OCI-LY7 (cell line): ENCODE measurements at regions not wholly inside any gene's neighbourhood (a gene's known extent, or its start where the extent isn't known, plus 50 kb on each side); places are given as distances from the start of the nearest gene placed in this dataset.
"Not testable (repeated sequence)": the region's sequence is repeated elsewhere in the genome, so short reads cannot be mapped to it uniquely, and the experiment has no call there.

Experiments
- BruUV-seq: library from RNA; stranded (reverse); fragments of 400-500 nt; replicated peaks from 2 replicates; lab custom pipeline; 2021; lab: Mats Ljungman, UMichigan
- CTCF ChIA-PET: fragments of 300-600 bp; sonication (Branson Sonifier 250); formaldehyde crosslinking; loops from one replicate; lab custom pipeline; 2022; ENCODE audit warnings: antibody characterized with exemption; ENCODE audit not compliant: unreplicated experiment; lab: Charles Lee
- POLR2A ChIA-PET: fragments of 300-600 bp; sonication (Branson Sonifier 250); formaldehyde crosslinking; loops from one replicate; lab custom pipeline; 2022; ENCODE audit warnings: antibody characterized with exemption; lab: Charles Lee
- DNase-seq: peaks from one replicate; pipeline ENCODE4 v3.0.0-alpha.2; 2015; ENCODE audit warnings: low spot score
- H2AFZ ChIP-seq: fragments of 200-600 bp; sonication (generic), shearing (Covaris generic); 2 replicates; pipeline ENCODE4 v1.6.1; 2014; ENCODE audit warnings: mild to moderate bottlenecking, antibody characterized with exemption, low read length, moderate library complexity
- H3K27ac ChIP-seq: fragments of 200-600 bp; sonication (generic); 2 replicates; pipeline ENCODE4 v1.5.1; 2014; ENCODE audit warnings: mixed run types, low read depth, mild to moderate bottlenecking, moderate library complexity, low read length, inconsistent platforms; ENCODE audit not compliant: poor library complexity, severe bottlenecking
- H3K36me3 ChIP-seq: fragments of 200-600 bp; sonication (generic); 2 replicates; pipeline ENCODE4 v1.6.1; 2014; ENCODE audit warnings: mild to moderate bottlenecking, antibody characterized with exemption, low read length, moderate library complexity, mixed read lengths; ENCODE audit not compliant: insufficient read depth
- H3K4me1 ChIP-seq: fragments of 200-600 bp; sonication (generic); 2 replicates; pipeline ENCODE4 v1.5.1; 2014; ENCODE audit warnings: mild to moderate bottlenecking, low read length; ENCODE audit not compliant: insufficient read depth, poor library complexity, severe bottlenecking
- H3K4me2 ChIP-seq: fragments of 200-600 bp; sonication (generic); 2 replicates; pipeline ENCODE4 v1.6.1; 2014; ENCODE audit warnings: mild to moderate bottlenecking, low read length
- H3K4me3 ChIP-seq: fragments of 200-600 bp; sonication (generic); 2 replicates; pipeline ENCODE4 v1.5.1; 2014; ENCODE audit warnings: mild to moderate bottlenecking, low read depth, low read length; ENCODE audit not compliant: poor library complexity, severe bottlenecking
- H3K79me2 ChIP-seq: fragments of 200-600 bp; sonication (generic); 2 replicates; pipeline ENCODE4 v1.6.1; 2016; ENCODE audit warnings: low read depth, mild to moderate bottlenecking, low read length, moderate library complexity, mixed read lengths; ENCODE audit not compliant: insufficient read depth
- H3K9me2 ChIP-seq: fragments of 200-600 bp; sonication (generic); 2 replicates; pipeline ENCODE4 v1.6.1; 2016; ENCODE audit warnings: mild to moderate bottlenecking, low read length, mixed read lengths; ENCODE audit not compliant: insufficient read depth
- H3K9me3 ChIP-seq: fragments of 200-600 bp; sonication (generic); 2 replicates; pipeline ENCODE4 v1.6.1; 2014; ENCODE audit warnings: mild to moderate bottlenecking, mixed run types, low read length, mixed read lengths
- H4K20me1 ChIP-seq: fragments of 200-600 bp; sonication (generic); 2 replicates; pipeline ENCODE4 v1.6.1; 2014; ENCODE audit warnings: mild to moderate bottlenecking, antibody characterized with exemption, low read length, moderate library complexity, mixed read lengths; ENCODE audit not compliant: insufficient read depth
- EZH2phosphoT487 ChIP-seq: fragments of 200-600 bp; sonication (generic); IDR thresholded peaks from 2 replicates; pipeline ENCODE4 v1.6.1; 2018; ENCODE audit warnings: low read depth, borderline replicate concordance, mild to moderate bottlenecking, mixed run types, antibody characterized with exemption, low read length, moderate library complexity, mixed read lengths
- intact Hi-C: fragments of 100-400 bp; cut with micrococcal nuclease; formaldehyde crosslinking; loops from one replicate; pipeline ENCODE4 v1.10.0; 2022; ENCODE audit not compliant: unreplicated experiment
- TF ChIP-seq, protein P1 (sequence below): fragments of 200-600 bp; sonication (generic); conservative IDR thresholded peaks from 2 replicates; pipeline ENCODE4 v1.5.1; 2014; ENCODE audit warnings: mild to moderate bottlenecking, antibody characterized with exemption, low read length, moderate library complexity, mixed read lengths

DNA sequence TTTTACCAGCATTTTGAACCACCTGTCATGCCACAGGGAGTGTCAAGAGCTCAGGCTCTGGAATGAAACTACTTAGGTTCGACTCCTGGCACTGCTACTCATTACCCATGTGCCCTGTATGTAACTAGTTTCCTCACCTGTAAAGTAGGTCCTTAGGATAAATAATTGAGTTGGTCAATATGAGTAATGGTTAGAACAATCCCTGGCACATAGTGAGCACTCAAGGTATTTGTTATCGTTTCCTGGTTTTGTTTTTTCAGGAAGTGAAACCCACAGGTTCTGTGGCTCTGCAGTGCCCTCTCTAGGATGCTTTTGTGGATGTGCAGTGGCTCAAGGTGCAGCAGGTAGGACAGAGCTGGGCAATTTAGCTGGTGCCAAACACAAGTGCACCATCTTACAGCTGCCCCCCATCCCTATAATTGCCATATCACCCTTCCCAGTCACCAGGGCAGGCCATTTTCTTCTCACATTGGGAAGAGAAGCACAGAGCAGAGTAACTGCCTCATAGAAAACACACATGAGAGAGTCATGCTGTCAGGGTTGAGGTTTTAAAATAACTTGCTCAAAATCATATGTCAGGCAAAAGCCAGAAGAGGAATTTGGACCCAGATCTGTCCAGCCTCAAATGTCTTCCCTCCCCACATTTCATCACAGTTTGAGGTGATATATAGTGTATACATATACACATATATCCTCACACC is 297.5 kb downstream of the RPAP3 start:
- H4K20me1 ChIP-seq: no peaks in the 10 kb centered on the region
- TF ChIP-seq, protein P1, sequence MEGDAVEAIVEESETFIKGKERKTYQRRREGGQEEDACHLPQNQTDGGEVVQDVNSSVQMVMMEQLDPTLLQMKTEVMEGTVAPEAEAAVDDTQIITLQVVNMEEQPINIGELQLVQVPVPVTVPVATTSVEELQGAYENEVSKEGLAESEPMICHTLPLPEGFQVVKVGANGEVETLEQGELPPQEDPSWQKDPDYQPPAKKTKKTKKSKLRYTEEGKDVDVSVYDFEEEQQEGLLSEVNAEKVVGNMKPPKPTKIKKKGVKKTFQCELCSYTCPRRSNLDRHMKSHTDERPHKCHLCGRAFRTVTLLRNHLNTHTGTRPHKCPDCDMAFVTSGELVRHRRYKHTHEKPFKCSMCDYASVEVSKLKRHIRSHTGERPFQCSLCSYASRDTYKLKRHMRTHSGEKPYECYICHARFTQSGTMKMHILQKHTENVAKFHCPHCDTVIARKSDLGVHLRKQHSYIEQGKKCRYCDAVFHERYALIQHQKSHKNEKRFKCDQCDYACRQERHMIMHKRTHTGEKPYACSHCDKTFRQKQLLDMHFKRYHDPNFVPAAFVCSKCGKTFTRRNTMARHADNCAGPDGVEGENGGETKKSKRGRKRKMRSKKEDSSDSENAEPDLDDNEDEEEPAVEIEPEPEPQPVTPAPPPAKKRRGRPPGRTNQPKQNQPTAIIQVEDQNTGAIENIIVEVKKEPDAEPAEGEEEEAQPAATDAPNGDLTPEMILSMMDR: peak; percentile 91
- TF ChIP-seq EZH2phosphoT487: no peak
- no TSS peak for BruUV-seq
- no peaks in the 10 kb centered on the region for H3K79me2 ChIP-seq
- no peaks in the 10 kb centered on the region for H3K9me3 ChIP-seq
- peak overlapping the region; percentile 91 for H2AFZ ChIP-seq
- H3K27ac ChIP-seq: no peak overlapping the region
- no peaks in the 10 kb centered on the region for H3K9me2 ChIP-seq
- CTCF ChIA-PET: interaction anchor here (0.6 kb wide), 1 partner anchor 11 kb away, joined by 3 read pairs; no protein-coding TSS in a partner anchor
- H3K36me3 ChIP-seq: no peaks in the 10 kb centered on the region
- POLR2A ChIA-PET: interaction anchor here (0.7 kb wide), 1 partner anchor 136 kb away, joined by 3 read pairs; no protein-coding TSS in a partner anchor
- peak overlapping the region; percentile 46; the same call in 1 of the 2 replicates for H3K4me2 ChIP-seq
- DNase-seq: peak; percentile 81
- intact Hi-C loops: no loop called here
- peaks cover 10% of the 10 kb centered on the region for H3K4me1 ChIP-seq
- no peak overlapping the region for H3K4me3 ChIP-seq

DNA sequence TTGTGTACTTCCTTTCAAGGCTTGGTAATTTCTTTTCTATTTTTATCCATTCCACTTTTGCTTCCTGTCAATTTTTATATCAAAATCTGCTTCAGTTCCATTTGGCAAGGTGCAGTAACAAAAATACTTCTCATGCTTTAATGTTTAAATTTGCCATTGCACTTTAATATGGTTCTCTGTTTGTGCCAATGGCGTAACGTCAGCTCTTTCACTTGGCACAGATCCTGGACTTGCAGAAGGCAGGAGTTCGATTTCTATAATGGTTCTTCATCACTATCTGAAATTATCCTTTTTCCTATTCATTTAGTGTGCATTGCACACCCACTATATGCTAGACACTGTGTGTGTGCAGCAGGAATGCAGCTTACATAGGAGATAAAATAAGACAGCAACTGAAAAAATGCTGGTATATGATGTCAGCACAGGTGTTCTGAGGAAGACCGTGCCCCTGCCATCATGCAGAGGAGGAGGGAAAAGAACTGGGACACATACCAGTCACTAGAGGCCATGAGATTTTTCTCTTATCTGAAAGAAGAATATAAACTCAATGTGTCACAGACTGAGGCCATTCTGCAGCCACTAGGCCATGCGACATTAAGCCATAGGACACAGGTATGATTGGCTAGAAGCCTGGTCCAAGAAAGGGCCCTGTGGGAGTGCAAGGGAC is 298.2 kb downstream of the RPAP3 start:
- H3K4me3 ChIP-seq: no peak overlapping the region
- no peaks in the 10 kb centered on the region for H4K20me1 ChIP-seq
- peak overlapping the region; percentile 91 for H2AFZ ChIP-seq
- H3K36me3 ChIP-seq: no peaks in the 10 kb centered on the region
- H3K79me2 ChIP-seq: no peaks in the 10 kb centered on the region
- no peaks in the 10 kb centered on the region for H3K9me3 ChIP-seq
- TF ChIP-seq, protein P1: no peak
- TF ChIP-seq EZH2phosphoT487: no peak
- no peaks in the 10 kb centered on the region for H3K9me2 ChIP-seq
- CTCF ChIA-PET: interaction anchor here (0.5 to 0.6 kb wide), 3 partner anchors 10 to 183 kb away, joined by 3 to 6 read pairs (median 3); no protein-coding TSS in a partner anchor
- no peak for DNase-seq
- H3K4me2 ChIP-seq: peak overlapping the region; percentile 46; the same call in 1 of the 2 replicates
- intact Hi-C loops: no loop called here
- peaks cover 10% of the 10 kb centered on the region for H3K4me1 ChIP-seq
- POLR2A ChIA-PET: interaction anchor here (0.7 kb wide), 1 partner anchor 135 kb away, joined by 3 read pairs; no protein-coding TSS in a partner anchor
- BruUV-seq: no TSS peak
- H3K27ac ChIP-seq: no peak overlapping the region

DNA sequence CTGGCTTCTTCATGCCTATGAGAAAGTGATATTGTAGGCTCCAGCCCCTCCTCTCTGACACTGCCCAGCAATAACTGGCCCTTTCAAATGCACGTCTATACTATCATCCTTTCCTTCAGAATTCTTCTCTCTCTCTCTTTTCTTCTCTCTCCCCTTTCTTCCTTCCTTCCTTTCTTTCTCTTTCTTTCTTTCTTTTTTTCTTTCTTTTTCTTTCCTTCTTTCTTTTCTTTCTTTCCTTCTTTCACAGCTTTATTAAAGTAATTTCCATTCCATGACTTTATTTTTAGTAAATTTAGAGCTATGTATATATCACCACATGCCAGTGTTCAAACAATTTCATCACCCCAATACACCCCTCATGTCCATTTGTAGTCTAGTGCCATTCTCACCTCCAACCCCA is 302.1 kb downstream of the RPAP3 start:
- Histone ChIP-seq H2AFZ (no peak overlapping the region), H3K9me3 (no peaks in the 10 kb centered on the region), H3K27ac (no peak overlapping the region), H3K79me2 (no peaks in the 10 kb centered on the region), H3K4me3 (no peak overlapping the region), H3K4me2 (no peak overlapping the region), H3K4me1 (peaks cover 10% of the 10 kb centered on the region), H4K20me1 (no peaks in the 10 kb centered on the region), H3K9me2 (no peaks in the 10 kb centered on the region), H3K36me3 (no peaks in the 10 kb centered on the region)
- no TSS peak for BruUV-seq
- ChIA-PET POLR2A (interaction anchor here (0.6 to 1.0 kb wide), 4 partner anchors 12 to 1178 kb away, joined by 3 read pairs; no protein-coding TSS in a partner anchor), CTCF (no interaction called here)
- DNase-seq: no peak
- intact Hi-C loops: no loop called here
- TF ChIP-seq, protein P1: no peak
- no peak for TF ChIP-seq EZH2phosphoT487

DNA sequence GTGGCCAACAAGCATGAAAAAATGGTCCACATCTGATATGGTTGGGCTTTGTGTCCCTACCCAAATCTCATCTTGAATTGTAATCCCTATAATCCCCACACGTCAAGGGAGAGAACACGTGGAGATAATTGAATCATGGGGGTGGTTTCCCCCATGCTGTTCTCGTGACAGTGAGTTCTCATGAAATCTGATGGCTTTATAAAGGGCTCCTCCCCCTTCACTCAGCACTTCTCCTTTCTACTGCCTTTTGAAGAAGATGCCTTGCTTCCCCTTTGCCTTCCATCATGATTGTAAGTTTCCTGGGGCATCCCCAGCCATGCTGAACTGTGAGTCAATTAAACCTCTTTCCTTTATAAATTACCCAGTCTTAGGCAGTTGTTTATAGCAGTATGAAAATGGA is 304.6 kb downstream of the RPAP3 start:
- H3K9me2 ChIP-seq, intact Hi-C loops, H4K20me1 ChIP-seq, H3K4me1 ChIP-seq, DNase-seq, H3K9me3 ChIP-seq, BruUV-seq, H3K79me2 ChIP-seq, H3K36me3 ChIP-seq, H3K4me2 ChIP-seq, H2AFZ ChIP-seq, CTCF ChIA-PET, H3K4me3 ChIP-seq, H3K27ac ChIP-seq: not testable (repeated sequence)
- POLR2A ChIA-PET: interaction anchor here (0.7 to 0.8 kb wide), 2 partner anchors 54 to 295 kb away, joined by 3 to 6 read pairs; no protein-coding TSS in a partner anchor
